HG03378 (cell line): ENCODE measurements at regions not wholly inside any gene's neighbourhood (a gene's known extent, or its start where the extent isn't known, plus 50 kb on each side); places are given as distances from the start of the nearest gene placed in this dataset.
"Not testable (repeated sequence)": the region's sequence is repeated elsewhere in the genome, so short reads cannot be mapped to it uniquely, and the experiment has no call there.

Experiments used
- ATAC-seq: cut with Tn5 transposase; IDR thresholded peaks from one replicate; pipeline ENCODE4 v1.9.1; 2021; ENCODE audit warnings: mild to moderate bottlenecking, moderate library complexity; ENCODE audit not compliant: unreplicated experiment

DNA sequence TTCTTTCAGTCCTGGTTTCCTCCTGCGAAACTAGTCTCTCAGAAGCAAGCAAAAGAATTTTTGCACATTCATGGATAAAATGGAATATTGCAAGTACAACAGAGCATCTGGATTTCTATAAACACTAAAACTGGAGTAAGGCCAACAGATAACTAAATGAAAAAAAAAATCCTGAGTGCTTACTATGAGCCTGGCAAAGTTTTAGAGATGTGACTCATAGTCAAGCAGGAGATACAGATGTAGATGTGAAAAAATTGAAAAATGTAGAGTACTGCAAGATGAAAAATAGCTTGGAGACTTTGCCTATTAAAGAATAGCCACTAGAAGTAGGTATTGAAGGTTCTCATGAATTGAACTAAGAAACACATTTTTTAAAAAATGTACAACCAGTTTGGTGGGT, 397.4 kb downstream of the OTOL1 start:
- no peak for ATAC-seq

DNA sequence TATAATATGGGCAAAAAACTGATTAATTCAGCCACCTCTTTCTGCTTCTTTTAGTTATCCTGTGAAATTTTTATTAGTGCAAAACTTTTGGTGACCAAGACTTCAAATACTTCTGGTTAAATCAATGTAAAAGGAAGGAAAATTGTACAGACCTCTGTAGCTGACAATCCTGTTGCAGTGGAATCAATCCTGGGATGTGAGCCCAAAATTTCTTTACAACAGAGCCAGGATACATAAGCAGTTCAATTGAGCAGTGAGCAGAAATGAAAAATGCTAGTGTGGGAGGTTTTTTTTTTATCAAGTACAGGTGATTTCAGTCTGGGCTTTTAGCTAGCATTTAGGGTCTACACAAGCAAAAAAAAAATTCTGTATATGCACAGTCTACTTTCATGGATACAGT, 398.0 kb downstream of the OTOL1 start:
- no peak for ATAC-seq

DNA sequence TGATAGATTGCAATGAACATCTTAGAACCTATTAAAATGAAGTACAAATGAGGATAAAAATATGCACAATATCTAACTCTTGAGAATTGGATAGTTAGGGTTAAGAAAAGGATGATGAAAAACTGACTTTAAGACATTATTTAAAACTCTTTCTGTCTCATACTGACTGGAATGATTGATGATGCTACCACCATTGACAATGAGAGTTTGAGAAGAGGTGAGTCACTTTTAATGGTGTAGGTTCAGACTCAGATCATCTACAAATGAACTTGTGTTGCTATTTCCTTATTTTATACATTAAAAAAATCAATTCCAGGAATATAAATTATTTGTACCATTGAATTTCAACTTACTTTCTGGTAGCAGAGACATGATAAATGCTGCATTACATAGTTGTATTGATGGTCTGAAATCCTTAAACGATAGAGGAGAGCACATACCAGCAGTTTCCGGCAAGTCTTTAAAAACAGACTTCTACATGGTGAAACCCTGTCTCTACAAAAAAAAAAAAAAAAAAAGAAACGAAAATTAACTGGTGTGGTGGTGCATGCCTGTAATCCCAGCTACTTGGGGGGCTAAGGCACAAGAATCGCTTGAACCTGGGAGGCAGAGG, 409.0 kb downstream of the OTOL1 start:
- no peak for ATAC-seq

DNA sequence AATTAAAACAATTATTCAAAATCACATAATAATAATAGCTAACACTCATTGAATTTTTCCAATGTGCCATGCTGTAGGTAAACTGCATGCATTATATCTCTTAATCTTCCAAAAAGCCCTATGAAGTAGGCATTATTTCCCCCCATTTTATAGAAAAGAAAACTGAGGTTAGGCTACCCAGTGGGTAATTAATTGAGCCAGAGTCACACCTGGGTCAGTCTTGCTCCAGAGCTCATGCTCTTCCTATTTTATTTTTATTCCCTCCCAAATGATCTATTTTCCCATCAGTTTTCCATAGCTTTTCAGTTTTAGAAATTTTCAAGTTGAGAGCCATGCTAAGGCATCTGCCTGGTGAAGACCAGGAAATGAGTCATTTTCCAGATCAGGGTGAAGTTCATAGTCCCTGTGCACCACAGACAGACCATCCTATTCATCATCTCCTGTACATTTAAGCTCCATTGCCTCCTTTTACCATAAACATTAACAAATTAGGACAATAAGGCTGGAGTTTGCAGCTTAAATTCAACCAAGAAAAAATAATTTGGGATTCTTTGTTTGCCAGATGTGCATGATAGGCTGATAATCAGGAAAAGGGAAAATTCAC, 417.3 kb downstream of the OTOL1 start:
- ATAC-seq: no peak

DNA sequence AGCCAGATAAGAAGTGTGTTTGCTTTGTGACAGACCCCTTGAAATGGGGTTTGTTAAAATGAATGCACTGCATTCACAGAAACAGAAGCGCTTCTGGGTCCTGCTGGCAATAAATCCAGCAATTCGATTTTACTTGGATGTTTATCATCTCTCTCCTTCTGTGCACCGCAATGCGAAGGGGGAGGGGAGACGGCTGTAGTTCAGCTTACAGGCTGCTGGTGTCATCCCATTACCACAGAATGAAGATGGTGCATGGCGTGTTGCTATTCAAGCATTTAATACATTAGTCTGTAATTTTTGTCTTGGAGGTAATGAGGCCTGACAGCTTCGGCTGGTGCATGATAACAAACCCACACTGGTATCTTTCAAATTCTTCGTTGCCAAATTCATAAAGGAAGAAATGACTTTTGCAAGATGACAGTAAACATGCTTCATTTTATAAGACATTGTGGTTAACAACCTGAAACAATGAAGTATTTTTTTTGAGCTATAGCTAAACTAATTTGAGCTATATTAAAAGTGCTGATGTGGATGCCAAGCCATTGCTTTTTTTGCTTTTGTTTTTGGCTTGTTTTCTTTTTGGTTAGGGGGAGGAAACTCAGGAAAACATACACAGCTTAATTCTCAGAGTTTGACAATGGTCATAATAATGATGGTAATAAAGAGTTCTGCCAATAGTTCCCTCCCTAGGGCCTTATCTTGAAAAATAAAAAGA, 418.3 kb downstream of the OTOL1 start:
- ATAC-seq: no peak

DNA sequence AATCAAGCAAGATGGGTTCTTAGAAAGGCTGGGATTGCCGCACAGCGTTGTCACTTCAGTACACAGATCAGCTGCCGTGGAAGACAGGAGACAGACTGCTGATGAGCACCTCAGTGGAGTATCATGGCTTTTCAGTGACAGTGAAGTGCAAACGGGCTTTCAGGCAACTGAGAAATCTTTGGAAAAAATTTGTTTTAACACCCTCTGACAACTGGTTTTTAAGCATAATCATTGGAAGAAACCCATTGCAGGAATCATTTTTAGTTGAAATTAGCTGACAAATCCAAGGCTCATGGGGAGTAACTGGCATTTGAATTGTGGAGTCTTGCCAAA, 418.8 kb downstream of the OTOL1 start:
- ATAC-seq: no peak

DNA sequence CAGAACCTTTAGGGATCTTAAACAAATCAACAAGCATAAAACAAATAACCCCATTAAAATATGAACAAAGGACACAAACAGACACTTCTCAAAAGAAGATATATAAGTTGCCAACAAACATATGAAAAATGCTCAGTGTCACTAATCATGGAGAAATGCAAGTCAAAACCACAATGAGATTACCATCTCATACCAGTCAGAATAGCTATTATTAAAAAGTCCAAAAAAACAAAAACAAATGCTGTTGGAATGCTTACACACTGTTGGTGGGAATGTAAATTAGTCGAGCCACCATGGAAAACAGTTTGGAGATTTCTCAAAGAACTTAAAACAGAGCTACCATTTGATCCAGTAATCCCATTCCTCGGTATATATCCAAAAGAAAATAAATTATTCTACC, 423.6 kb downstream of the OTOL1 start:
- no peak for ATAC-seq

DNA sequence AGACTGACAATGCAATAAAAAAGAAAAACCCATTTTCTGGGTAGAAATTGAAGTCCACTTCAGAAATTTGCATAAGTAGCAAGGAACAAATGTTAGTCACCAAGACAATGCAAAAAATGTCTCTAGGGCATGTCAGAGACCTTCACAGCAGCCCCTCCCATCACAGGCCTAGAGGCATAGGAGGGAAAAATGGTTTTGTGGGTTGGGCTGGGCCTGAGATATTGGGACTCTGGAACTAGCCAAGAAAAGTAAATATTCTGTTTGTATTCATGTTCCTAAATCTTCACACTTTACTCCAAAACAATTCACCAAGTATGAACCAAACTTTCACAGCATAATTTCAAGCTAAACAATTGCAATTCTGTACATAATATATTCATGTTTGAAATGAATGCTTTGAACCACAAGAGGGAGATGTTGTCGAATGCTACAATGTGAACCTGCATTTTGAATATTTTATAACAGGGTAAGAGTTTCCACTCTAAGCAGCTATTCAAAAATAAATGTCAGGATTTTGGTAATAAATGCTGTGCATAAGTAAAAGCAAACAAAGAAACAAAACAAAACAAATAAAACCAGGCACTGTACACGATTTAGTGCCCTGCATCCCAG, 429.2 kb downstream of the OTOL1 start:
- ATAC-seq: no peak

DNA sequence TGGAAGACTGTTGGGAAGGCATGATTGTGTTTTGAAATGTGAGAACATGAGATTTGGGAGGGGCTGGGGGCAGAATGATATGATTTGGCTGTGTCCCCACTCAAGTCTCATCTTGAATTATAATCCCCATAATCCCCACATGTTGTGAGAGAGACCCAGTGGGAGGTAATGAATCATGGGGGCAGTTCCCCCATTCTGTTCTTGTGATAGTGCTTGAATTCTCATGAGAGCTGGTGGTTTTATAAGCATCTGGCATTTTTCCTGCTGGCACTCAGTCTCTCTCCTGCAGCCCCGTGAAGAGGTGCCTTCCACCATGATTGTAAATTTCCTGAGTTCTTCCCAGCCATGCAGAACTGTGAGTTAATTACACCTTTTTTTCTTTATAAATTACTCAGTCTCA, 430.5 kb downstream of the OTOL1 start:
- no peak for ATAC-seq

DNA sequence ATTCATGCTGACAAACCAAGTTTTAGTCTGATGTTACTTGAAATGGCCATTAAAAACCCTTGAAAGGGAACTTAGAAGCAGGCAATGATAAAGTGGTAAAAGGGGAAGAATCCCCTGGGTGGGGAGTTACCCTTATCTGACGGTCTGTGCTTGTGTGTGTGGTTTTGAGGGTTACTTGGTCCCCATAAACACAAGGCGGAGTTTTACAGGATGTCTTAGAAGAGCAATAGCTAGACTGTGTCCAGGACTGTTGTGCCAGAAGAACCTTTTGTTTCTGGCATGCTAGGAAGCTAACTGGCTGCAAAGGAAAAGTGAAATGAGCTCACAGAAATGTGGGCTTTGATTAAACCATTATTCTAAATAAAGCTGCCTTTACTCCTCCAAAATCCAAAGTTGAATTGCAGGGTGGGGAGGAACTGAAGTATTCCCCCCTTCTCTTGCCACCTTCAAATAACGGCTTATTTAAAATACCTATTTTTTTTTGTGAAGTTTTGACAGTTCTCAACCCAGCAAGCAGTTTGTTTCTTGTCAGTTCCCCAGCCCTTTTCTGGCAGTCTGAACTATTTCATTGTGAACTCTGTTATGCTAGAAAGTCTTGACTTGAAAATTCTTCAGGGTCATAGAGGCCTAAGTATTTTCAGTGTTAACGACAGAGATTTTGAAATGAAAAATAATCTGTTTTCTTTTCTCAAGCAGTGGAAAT, 443.5 kb downstream of the OTOL1 start:
- no peak for ATAC-seq

DNA sequence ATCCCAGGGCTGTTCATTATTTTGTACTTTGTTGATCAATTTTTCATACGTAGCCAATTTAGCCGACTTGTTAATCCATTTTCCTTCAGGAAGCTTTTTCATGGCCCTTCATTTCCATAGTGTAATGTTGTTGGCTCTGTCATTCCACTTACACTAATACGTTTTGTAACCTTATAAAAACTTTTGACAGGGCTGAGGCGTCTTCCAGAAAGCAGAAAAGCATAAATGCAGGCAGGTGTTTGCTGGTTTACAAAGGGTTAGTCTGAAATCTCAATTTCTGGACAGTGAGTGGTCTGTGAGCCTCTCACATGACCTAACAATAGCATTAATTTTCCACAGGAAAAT, 444.0 kb downstream of the OTOL1 start:
- no peak for ATAC-seq

DNA sequence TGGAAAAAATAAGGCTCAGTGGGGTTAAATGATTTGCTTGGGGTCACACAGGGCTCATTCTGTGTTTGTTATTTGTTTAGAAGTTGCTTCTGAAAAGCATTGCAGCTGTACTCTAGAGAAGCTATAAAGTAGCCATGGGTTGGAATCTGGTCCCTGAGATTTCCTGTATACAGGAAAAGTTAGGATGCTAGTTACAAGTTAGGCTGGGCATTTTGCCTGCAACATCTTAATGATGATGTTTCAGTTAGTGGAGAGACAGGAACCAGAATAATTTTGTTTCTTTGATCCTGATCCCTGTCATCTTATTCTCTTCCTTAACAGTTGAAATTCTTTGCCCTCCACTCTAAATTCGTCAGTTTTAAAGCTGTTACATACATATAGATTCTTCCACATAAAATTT, 445.3 kb downstream of the OTOL1 start:
- no peak for ATAC-seq

DNA sequence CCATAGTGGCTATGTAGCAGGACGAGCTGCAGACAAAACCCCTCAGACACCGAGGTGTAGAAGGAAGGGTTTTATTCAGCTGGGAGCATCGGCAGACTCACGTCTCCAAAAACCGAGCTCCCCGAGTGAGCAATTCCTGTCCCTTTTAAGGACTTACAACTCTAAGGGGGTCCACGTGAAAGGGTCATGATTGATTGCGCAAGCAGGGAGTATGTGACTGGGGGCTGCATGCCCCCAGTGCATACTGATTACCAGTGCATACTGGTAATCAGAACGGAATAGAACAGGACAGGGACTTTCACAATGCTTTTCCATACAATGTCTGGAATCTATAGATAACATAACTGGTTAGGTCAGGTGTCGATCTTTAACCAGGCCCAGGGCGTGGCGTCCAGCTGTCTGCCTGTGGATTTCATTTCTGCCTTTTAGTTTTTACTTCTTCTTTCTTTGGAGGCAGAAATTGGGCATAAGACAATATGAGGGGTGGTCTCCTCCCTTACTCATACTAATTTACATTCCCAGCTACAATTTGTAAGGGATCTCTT, 447.3 kb downstream of the OTOL1 start:
- ATAC-seq: not testable (repeated sequence)

DNA sequence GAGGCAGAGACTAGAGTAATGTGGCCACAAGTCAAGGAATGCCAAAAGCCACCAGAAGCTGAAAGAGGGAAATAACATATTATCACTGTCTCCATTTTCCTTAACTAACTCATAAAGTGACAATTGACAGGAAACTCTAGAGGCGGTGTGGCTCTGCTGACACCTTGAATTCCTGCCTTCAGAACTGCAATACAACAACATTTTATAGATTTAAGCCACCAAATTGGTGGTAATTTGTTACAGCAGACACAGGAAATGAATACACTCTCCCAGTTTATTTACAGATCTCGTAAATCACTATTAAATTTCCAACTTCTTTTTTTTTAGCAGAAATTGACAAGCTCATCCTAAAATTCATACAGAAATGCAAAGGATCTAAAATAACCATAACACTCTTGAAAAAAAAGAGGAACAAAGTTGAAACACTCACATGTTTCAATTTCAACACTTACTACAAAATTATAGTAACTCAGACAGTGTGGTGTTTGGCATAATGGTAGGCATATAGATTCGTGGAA, 449.9 kb downstream of the OTOL1 start:
- ATAC-seq: no peak

DNA sequence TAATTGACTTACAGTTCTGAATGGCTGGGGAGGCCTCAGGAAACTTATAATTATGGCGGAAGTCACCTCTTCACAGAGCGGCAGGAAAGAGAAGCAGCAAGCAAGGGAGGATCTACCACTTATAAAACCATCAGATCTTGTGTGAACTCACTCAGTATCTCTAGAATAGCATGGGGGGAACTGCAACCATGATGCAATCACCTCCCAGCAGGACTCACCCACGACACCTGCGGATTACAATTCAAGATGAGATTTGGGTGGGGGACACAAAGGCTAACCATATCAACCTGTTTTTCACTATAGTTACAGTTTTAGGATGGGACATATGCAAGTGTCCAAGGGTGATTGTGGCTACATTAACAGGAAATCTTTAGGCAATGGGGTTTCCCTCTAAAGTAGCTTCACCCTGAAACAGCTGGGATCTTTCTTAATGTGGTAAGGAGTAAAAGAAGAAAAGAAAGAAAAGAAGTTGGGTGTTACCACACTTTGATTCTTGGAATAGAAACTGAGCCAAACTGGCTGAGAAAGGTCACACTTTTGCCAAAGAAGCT, 453.8 kb downstream of the OTOL1 start:
- ATAC-seq: no peak

DNA sequence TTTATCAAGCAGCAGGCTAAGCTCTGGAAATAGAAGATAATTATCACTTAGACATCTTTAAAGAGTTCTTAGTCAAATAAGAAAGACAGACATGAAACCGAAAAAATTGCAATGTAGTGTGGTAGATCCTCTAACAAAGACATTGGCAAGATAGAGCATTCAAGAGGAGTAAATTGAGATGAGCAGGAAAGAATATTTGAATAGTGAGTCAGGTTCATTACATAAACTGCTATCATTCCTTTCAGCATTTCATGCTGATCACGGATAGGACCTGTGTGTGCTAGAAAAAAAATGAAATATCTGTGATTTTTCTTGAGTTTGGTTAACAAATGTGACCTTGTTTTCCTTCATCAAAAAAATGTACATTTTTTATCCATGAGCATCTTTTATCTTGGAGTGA, 460.9 kb downstream of the OTOL1 start:
- no peak for ATAC-seq

DNA sequence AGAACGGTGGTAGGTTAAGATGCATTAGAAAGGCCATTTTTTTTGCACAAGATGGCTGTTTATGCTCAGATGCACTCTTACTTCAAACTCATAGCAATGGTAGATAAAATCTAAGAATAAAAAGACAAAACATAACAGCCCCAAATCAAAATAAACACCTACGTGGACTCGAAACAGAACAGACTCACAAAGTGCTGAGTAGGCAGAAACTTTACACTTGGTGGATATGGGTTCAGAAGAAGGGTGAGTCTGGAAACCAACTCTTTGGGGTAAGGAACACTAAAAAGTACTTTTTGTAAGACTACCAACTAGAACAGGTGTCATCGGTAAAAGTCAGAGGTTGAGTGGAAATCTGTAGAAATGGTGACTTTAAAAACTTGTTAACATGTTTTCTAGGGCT, 468.2 kb downstream of the OTOL1 start:
- no peak for ATAC-seq

DNA sequence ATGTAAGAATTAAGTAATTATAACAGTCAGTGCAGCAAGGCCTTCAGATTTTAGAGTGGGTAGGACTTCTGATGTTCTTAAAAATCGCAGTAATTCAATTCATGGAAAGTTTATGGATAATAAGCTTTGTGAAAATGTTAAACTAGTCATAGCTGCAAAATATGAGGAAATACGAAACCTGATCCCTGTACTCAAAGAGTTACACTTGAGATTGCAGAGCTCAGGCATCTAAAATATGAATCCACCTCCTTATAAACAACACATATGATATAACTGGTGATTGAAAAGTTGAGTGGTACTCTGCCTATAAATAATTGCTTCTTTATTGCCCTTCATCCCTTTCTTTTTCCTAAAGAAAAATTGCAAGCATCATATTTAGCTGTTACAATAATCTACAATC, 473.3 kb downstream of the OTOL1 start:
- no peak for ATAC-seq

DNA sequence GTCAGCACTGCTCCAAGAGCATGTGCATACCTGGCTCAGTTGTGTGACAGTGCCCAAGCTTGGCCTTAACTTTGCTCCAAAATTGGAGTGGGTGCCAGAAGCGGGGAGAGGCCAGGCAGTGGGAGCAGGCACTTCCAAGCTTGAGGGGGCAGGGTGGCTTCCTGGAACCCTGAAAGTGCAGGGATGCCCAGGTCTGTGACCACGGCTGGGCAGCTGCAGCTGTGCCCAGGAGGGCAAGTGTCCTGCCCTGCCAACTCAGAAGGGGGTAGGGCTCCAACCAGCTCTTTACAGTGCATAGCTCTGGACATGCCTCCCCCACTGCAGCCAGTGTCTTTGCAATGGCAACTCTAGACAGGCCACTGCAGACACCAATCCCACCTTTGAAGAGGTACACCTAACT, 478.6 kb downstream of the OTOL1 start:
- no peak for ATAC-seq

DNA sequence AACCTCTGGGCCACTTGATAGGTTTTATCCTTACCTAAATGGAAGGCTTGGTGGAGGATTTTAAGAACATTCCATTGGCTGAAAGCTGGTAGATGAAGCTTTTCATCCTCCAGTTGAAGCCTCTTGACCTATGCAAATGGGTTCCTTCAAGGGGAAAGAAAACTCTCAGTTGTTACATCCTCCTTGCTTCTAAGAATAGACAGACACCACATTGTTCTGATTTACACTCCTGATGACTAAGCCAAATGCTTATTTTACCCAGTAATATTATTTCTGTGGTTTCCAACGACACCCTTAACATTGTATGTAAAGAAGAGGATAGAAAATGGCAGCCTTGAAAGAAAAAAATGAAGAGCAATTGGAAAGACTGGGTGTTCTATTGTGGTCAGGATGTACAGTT, 480.5 kb downstream of the OTOL1 start:
- ATAC-seq: peak; percentile 66

DNA sequence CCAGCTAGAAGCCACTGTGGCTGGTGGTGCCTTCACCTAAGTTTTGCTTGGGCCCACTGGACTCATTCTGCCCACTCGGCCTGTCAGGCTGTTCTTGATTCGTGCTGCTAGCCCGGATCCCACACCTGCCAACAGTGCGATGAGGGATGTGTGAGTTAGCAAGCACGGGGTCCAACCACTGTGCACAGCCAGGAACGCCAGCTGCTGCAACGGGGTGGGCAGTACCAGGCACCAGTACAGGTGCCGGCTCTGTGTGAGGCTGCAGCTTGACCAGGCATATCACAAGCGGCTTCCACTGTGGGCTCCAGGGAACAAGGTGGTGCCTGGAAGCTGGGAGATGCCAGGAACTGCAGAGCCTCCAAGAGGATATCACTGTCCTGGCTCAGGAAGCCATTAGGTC, 481.2 kb downstream of the OTOL1 start:
- no peak for ATAC-seq
